GM12874 (cell line): ENCODE measurements at regions not wholly inside any gene's neighbourhood (a gene's known extent, or its start where the extent isn't known, plus 50 kb on each side); places are given as distances from the start of the nearest gene placed in this dataset.

Source experiments
- CTCF ChIP-seq: IDR thresholded peaks from 2 replicates; pipeline ENCODE4 v1.5.1; 2011; ENCODE audit warnings: low read depth, mild to moderate bottlenecking, control low read depth, low read length, moderate library complexity; ENCODE audit not compliant: insufficient read depth

GRCh38 chr6:112717401-112717800 is 370.3 kb downstream of the RFPL4B start:
- TF ChIP-seq CTCF = no peak

- no peak for TF ChIP-seq CTCF
Measured at GRCh38 chr6:112717856-112718255, 370.7 kb downstream of the RFPL4B start.

- no peak for TF ChIP-seq CTCF
Measured at GRCh38 chr6:112725541-112726085, 378.5 kb downstream of the RFPL4B start.

- no peak for TF ChIP-seq CTCF
Measured at GRCh38 chr6:112735129-112735528, 388.0 kb downstream of the RFPL4B start.

GRCh38 chr6:112739766-112740165 is 392.6 kb downstream of the RFPL4B start:
- TF ChIP-seq CTCF = no peak

- no peak for TF ChIP-seq CTCF
Measured at GRCh38 chr6:112743323-112743722, 396.2 kb downstream of the RFPL4B start.

GRCh38 chr6:112744827-112745226 is 397.7 kb downstream of the RFPL4B start:
- no peak for TF ChIP-seq CTCF
